ENCODE measurements at regions not wholly inside any gene's neighbourhood (a gene's known extent, or its start where the extent isn't known, plus 50 kb on each side); places are given as distances from the start of the nearest gene placed in this dataset.

- DNase-seq (ENCODE audit: low spot score): no peak
- TF ChIP-seq, protein P1, sequence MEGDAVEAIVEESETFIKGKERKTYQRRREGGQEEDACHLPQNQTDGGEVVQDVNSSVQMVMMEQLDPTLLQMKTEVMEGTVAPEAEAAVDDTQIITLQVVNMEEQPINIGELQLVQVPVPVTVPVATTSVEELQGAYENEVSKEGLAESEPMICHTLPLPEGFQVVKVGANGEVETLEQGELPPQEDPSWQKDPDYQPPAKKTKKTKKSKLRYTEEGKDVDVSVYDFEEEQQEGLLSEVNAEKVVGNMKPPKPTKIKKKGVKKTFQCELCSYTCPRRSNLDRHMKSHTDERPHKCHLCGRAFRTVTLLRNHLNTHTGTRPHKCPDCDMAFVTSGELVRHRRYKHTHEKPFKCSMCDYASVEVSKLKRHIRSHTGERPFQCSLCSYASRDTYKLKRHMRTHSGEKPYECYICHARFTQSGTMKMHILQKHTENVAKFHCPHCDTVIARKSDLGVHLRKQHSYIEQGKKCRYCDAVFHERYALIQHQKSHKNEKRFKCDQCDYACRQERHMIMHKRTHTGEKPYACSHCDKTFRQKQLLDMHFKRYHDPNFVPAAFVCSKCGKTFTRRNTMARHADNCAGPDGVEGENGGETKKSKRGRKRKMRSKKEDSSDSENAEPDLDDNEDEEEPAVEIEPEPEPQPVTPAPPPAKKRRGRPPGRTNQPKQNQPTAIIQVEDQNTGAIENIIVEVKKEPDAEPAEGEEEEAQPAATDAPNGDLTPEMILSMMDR (conservative IDR thresholded peaks at IDR 0.05; ENCODE audit: low read depth, low read length): no peak
- no peak for TF ChIP-seq EZH2 (IDR thresholded peaks at IDR 0.05; ENCODE audit: borderline replicate concordance, low read depth, low read length, poor library complexity, severe bottlenecking)
- Histone ChIP-seq H3K4me1 (ENCODE audit: insufficient read depth, low read length, poor library complexity, severe bottlenecking) (no peaks in the 10 kb centered on the region), H3K4me3 (ENCODE audit: low read depth, low read length, poor library complexity, severe bottlenecking) (no peak overlapping the region), H3K27me3 (replicated peaks; ENCODE audit: insufficient read depth, low read depth, low read length, poor library complexity) (no peaks in the 10 kb centered on the region), H3K9me3 (ENCODE audit: low read depth, low read length, poor library complexity, severe bottlenecking) (no peaks in the 10 kb centered on the region), H3K36me3 (ENCODE audit: insufficient read depth, low read length, poor library complexity, severe bottlenecking) (no peaks in the 10 kb centered on the region), H3K27ac (ENCODE audit: low read depth, low read length, poor library complexity, severe bottlenecking) (no peak overlapping the region)
- BruUV-seq (replicated peaks): no TSS peak
- POLR2A ChIA-PET (ENCODE audit: low non-redundant PET): no interaction called here
- intact Hi-C loops (cut with micrococcal nuclease; ENCODE audit: unreplicated experiment): no loop called here
- CTCF ChIA-PET: no interaction called here
Measured at GRCh38 chr11:70851308-70851707, 401.1 kb downstream of the SHANK2 start.

DNA sequence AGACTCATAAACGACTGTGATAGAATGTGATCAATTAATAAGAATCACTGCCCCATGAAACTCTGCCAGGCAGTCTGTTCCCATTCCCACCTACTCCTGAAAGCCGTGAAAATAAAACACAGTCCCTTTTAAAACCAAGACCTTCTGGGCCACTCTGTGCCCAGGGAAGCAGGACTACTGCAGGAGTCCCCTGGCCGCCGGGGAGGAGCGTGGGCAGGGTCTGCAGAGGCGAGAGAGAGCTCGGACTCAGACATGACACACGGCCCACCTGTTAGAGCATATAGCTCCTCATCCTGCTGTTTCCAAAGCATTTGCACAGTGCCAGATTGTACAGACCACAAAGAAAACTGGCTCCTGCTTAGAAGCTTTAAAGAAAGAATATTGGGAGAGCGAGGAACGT lies 400.5 kb downstream of the SHANK2 start:
- Histone ChIP-seq H3K27ac (ENCODE audit: low read depth, low read length, poor library complexity, severe bottlenecking) (no peak overlapping the region), H3K36me3 (ENCODE audit: insufficient read depth, low read length, poor library complexity, severe bottlenecking) (no peaks in the 10 kb centered on the region), H3K27me3 (replicated peaks; ENCODE audit: insufficient read depth, low read depth, low read length, poor library complexity) (no peaks in the 10 kb centered on the region), H3K4me1 (ENCODE audit: insufficient read depth, low read length, poor library complexity, severe bottlenecking) (no peaks in the 10 kb centered on the region), H3K9me3 (ENCODE audit: low read depth, low read length, poor library complexity, severe bottlenecking) (no peaks in the 10 kb centered on the region), H3K4me3 (ENCODE audit: low read depth, low read length, poor library complexity, severe bottlenecking) (no peak overlapping the region)
- intact Hi-C loops (cut with micrococcal nuclease; ENCODE audit: unreplicated experiment): no loop called here
- no TSS peak for BruUV-seq (replicated peaks)
- TF ChIP-seq, protein P1 (conservative IDR thresholded peaks at IDR 0.05; ENCODE audit: low read depth, low read length): no peak
- no peak for TF ChIP-seq EZH2 (IDR thresholded peaks at IDR 0.05; ENCODE audit: borderline replicate concordance, low read depth, low read length, poor library complexity, severe bottlenecking)
- no peak for DNase-seq (ENCODE audit: low spot score)
- ChIA-PET POLR2A (ENCODE audit: low non-redundant PET) (no interaction called here), CTCF (no interaction called here)

DNA sequence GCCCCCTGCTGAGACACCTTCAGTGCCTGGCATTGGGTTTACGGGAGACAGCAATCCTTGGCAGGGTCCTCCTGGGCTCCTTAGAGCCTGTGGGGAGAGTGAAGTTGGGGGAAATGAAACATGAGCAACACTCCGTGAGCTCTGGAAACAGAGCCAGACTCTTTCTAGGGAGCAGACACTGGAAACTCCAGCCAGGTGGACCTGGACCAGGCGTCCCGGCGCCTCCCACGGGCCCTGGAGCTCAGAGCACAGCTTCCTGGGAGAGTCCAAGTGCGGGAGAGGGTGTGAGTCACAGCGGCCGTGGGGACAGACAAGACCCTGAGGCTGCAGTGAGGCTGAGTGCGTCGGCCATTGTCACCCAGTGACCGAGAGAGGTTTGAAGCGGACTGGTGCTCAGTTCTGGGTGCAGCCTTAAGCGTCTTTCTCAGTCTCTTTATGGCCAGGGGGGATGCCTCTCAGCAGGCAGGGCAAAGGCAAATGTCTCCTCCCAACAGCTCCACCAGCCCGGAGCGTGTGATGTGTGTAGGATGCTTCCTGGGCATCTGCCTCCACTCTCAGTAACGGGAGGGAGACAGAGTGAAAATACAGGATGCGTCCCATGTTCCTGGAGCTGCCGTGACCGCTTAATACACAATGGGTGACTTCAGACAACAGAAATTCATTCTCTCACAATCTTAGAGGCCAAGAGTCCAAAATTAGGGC lies 399.2 kb downstream of the SHANK2 start:
- H3K36me3 ChIP-seq (ENCODE audit: insufficient read depth, low read length, poor library complexity, severe bottlenecking): no peaks in the 10 kb centered on the region
- no peaks in the 10 kb centered on the region for H3K4me1 ChIP-seq (ENCODE audit: insufficient read depth, low read length, poor library complexity, severe bottlenecking)
- intact Hi-C loops (cut with micrococcal nuclease; ENCODE audit: unreplicated experiment): no loop called here
- BruUV-seq (replicated peaks): no TSS peak
- ChIA-PET POLR2A (ENCODE audit: low non-redundant PET) (no interaction called here), CTCF (interaction anchor here (1.2 kb wide), 1 partner anchor 224 kb away, joined by 3 read pairs; no protein-coding TSS in a partner anchor)
- DNase-seq (ENCODE audit: low spot score): no peak
- no peaks in the 10 kb centered on the region for H3K27me3 ChIP-seq (replicated peaks; ENCODE audit: insufficient read depth, low read depth, low read length, poor library complexity)
- no peak overlapping the region for H3K4me3 ChIP-seq (ENCODE audit: low read depth, low read length, poor library complexity, severe bottlenecking)
- TF ChIP-seq, protein P1 (conservative IDR thresholded peaks at IDR 0.05; ENCODE audit: low read depth, low read length): no peak
- no peak for TF ChIP-seq EZH2 (IDR thresholded peaks at IDR 0.05; ENCODE audit: borderline replicate concordance, low read depth, low read length, poor library complexity, severe bottlenecking)
- no peaks in the 10 kb centered on the region for H3K9me3 ChIP-seq (ENCODE audit: low read depth, low read length, poor library complexity, severe bottlenecking)
- no peak overlapping the region for H3K27ac ChIP-seq (ENCODE audit: low read depth, low read length, poor library complexity, severe bottlenecking)

Measured in A673 (cell line).